SK-N-SH treated with all-trans-retinoic acid at 6 μM for 48 hours (cell line): ENCODE measurements at regions not wholly inside any gene's neighbourhood (a gene's known extent, or its start where the extent isn't known, plus 50 kb on each side); places are given as distances from the start of the nearest gene placed in this dataset.

Source experiments
- CSRNP3 ChIP-seq: fragments of 250-450 bp; sonication (Bioruptor Pico); IDR thresholded peaks from 2 replicates; pipeline ENCODE4 v1.5.1; 2021; ENCODE audit warnings: mild to moderate bottlenecking, moderate library complexity
- OSR1 ChIP-seq: fragments of 250-450 bp; sonication (Bioruptor Pico); IDR thresholded peaks from 2 replicates; pipeline ENCODE4 v1.8.0; 2022; ENCODE audit warnings: moderate library complexity, mild to moderate bottlenecking, inconsistent platforms
- PATZ1 ChIP-seq: fragments of 250-450 bp; sonication (Bioruptor Pico); IDR thresholded peaks from 2 replicates; pipeline ENCODE4 v1.8.0; 2020; ENCODE audit warnings: mild to moderate bottlenecking, moderate library complexity, borderline replicate concordance
- TSHZ2 ChIP-seq: fragments of 250-450 bp; sonication (Bioruptor Pico); IDR thresholded peaks from 2 replicates; pipeline ENCODE4 v1.5.0; 2020; ENCODE audit warnings: mild to moderate bottlenecking, moderate library complexity
- ZFP30 ChIP-seq: fragments of 450-650 bp; formaldehyde crosslinking; IDR thresholded peaks from 2 replicates; pipeline ENCODE4 v1.5.0; 2022; ENCODE audit warnings: mild to moderate bottlenecking, moderate library complexity
- ZNF8 ChIP-seq: fragments of 450-650 bp; formaldehyde crosslinking; IDR thresholded peaks from 2 replicates; pipeline ENCODE4 v1.5.0; 2020; ENCODE audit warnings: mild to moderate bottlenecking, moderate library complexity

- no peak for TF ChIP-seq ZNF8
- TF ChIP-seq PATZ1 (CRISPR knock-in tag): no peak
- TF ChIP-seq CSRNP3 (CRISPR knock-in tag): no peak
- TF ChIP-seq OSR1: no peak
- TF ChIP-seq ZFP30: no peak
- no peak for TF ChIP-seq TSHZ2 (CRISPR knock-in tag)
These were observed 364.4 kb upstream of the ARHGEF26 start for GRCh38 chr3:153756816-153757215.
